NT2/D1 (cell line): ENCODE measurements at regions not wholly inside any gene's neighbourhood (a gene's known extent, or its start where the extent isn't known, plus 50 kb on each side); places are given as distances from the start of the nearest gene placed in this dataset.

Experiments
- DNase-seq: peaks from one replicate; pipeline ENCODE4 v3.0.0-alpha.2; 2011; ENCODE audit warnings: low read depth, low spot score
- H3K27me3 ChIP-seq: 2 replicates; pipeline ENCODE4 v1.6.0; 2011; ENCODE audit warnings: mild to moderate bottlenecking; ENCODE audit not compliant: insufficient read length, insufficient read depth
- H3K36me3 ChIP-seq: 2 replicates; pipeline ENCODE4 v1.6.1; 2011; ENCODE audit warnings: mild to moderate bottlenecking, low read length, mixed read lengths; ENCODE audit not compliant: insufficient read depth, insufficient read length
- H3K4me1 ChIP-seq: 2 replicates; pipeline ENCODE4 v1.5.1; 2011; ENCODE audit not compliant: insufficient read depth, insufficient read length
- H3K4me3 ChIP-seq: 2 replicates; pipeline ENCODE4 v1.5.1; 2011; ENCODE audit warnings: low read depth; ENCODE audit not compliant: insufficient read length
- H3K9ac ChIP-seq: 2 replicates; pipeline ENCODE4 v1.6.0; 2011; ENCODE audit warnings: low read depth; ENCODE audit not compliant: insufficient read length
- H3K9me3 ChIP-seq: 2 replicates; pipeline ENCODE4 v1.5.1; 2011; ENCODE audit warnings: mild to moderate bottlenecking, low read length; ENCODE audit not compliant: insufficient read depth
- SUZ12 ChIP-seq: IDR thresholded peaks from 2 replicates; pipeline ENCODE4 v1.6.1; 2011; ENCODE audit not compliant: insufficient read length, insufficient read depth; ENCODE audit errors: extremely low read depth
- YY1 ChIP-seq: IDR thresholded peaks from 2 replicates; pipeline ENCODE4 v1.6.1; 2011; ENCODE audit not compliant: insufficient read length, insufficient read depth
- ZNF274 ChIP-seq: IDR thresholded peaks from 2 replicates; pipeline ENCODE4 v1.6.1; 2011; ENCODE audit warnings: mild to moderate bottlenecking, low read depth, low read length

DNA sequence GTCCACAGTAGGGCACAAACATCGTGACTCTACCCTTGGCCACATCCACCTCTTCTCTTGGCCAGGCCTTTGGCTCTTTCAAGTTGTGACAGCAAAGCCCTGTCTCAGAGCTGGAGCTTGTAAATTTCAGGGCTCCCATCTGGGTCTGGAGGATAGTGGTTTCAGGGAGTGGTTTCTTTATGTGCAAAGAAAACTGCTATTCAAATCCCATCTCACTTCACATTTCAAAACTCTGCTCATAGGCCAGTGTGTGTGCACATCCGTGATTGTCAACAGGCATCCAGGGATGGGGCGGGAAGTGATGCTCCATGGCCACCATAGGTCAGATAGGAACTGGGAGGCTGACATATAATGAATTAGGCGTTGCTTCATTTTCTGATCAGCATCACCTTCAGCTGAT lies 107.8 kb upstream of the IL12B start:
- no peak overlapping the region for H3K9ac ChIP-seq
- H3K4me3 ChIP-seq = no peak overlapping the region
- H3K4me1 ChIP-seq = peaks cover 8% of the 10 kb centered on the region
- DNase-seq = no peak
- no peaks in the 10 kb centered on the region for H3K36me3 ChIP-seq
- no peak for TF ChIP-seq SUZ12
- no peak for TF ChIP-seq ZNF274
- no peak for TF ChIP-seq YY1
- H3K9me3 ChIP-seq = no peaks in the 10 kb centered on the region
- H3K27me3 ChIP-seq = no peaks in the 10 kb centered on the region

DNA sequence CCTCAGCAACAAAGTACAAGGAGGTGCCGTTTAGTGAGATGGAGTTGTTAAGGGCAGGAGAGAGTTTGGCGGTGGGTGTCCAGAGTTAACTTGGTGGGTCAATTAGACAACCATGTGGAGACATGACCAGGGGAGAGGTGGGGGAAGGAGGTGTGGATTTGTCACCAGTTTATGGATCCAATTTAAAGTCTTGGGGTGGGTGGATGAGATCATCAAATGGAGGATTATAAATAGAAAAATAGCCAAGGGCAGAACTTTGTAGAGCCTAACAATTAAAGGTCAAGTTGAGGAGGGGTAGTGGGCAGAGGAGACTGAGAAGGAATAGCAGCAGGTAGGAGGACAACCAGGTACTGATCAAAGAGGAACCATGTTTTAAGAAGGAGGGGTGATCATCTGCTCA lies 108.7 kb upstream of the IL12B start:
- no peak for DNase-seq

DNA sequence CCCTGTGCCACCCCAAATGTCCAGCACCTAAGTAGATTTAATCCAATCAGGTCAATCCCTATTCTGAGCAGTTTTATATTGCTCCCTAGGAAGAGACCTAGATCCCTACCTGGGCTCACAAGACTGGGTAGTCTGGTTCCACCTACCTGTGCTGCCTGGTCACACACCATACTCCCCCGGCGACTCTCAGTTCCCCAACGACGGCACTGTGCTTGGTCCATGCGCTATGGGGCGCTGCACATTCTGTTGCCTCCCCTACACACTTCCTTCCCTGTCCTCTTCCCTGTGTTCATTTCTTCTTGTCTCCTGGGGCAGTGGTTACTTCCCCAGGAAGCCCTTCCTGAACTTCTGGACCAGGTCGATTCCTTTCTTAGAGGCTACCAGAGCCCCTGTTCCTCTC lies 109.9 kb upstream of the IL12B start:
- TF ChIP-seq ZNF274 (no peak), SUZ12 (no peak), YY1 (no peak)
- Histone ChIP-seq H3K4me1 (peaks cover 8% of the 10 kb centered on the region), H3K36me3 (no peaks in the 10 kb centered on the region), H3K9me3 (no peaks in the 10 kb centered on the region), H3K4me3 (no peak overlapping the region), H3K27me3 (no peaks in the 10 kb centered on the region), H3K9ac (no peak overlapping the region)
- DNase-seq = no peak

More for the DNA sequence above, 108.7 kb upstream of the IL12B start:
- Histone ChIP-seq H3K4me1 (peaks cover 8% of the 10 kb centered on the region), H3K4me3 (no peak overlapping the region), H3K27me3 (no peaks in the 10 kb centered on the region), H3K36me3 (no peaks in the 10 kb centered on the region), H3K9me3 (no peaks in the 10 kb centered on the region), H3K9ac (no peak overlapping the region)
- no peak for TF ChIP-seq SUZ12
- TF ChIP-seq ZNF274 = no peak
- no peak for TF ChIP-seq YY1

DNA sequence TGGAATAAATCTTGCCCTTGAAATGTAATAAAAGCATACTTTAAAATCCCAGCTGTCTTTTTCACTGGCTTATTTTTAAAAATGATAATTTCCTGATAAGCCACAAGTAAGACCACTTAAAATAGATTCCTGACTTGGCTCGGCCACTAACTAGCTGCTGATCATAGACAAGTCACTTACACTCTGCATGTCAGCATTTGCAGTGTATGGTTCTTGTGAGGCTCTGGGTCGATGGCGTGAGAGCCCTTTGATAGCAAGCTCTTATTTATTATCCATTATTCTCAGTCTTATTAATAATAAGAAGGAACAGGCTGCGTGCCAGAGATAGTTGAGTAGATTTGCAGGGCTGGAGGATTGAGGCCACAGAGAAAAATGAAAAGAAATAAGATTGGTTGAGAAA lies 110.7 kb upstream of the IL12B start:
- peaks cover 8% of the 10 kb centered on the region for H3K4me1 ChIP-seq
- no peak overlapping the region for H3K4me3 ChIP-seq
- no peaks in the 10 kb centered on the region for H3K36me3 ChIP-seq
- H3K27me3 ChIP-seq = no peaks in the 10 kb centered on the region
- no peaks in the 10 kb centered on the region for H3K9me3 ChIP-seq
- no peak overlapping the region for H3K9ac ChIP-seq
- DNase-seq = no peak
- no peak for TF ChIP-seq ZNF274
- TF ChIP-seq YY1 = no peak
- TF ChIP-seq SUZ12 = no peak

DNA sequence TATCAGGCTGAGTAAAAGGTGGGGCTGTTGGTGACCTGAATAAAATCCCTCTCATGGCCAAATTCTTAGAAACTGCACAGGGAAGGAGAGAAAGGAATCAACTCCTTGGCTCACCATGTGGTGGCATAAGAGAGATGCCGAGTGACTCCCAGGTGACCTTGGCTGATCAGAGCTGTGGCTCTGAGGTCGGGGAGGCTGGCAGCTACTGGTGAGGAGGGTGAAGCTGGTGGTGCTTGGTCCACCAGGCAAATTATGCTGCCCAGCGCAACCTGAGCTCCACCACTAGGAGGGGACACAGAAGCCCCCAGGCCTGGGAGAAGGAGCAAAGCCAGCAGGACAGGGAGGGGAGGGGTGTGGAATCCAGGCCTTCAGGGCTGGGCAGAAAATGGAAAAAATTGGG lies 111.2 kb upstream of the IL12B start:
- DNase-seq = peak; percentile 11

DNA sequence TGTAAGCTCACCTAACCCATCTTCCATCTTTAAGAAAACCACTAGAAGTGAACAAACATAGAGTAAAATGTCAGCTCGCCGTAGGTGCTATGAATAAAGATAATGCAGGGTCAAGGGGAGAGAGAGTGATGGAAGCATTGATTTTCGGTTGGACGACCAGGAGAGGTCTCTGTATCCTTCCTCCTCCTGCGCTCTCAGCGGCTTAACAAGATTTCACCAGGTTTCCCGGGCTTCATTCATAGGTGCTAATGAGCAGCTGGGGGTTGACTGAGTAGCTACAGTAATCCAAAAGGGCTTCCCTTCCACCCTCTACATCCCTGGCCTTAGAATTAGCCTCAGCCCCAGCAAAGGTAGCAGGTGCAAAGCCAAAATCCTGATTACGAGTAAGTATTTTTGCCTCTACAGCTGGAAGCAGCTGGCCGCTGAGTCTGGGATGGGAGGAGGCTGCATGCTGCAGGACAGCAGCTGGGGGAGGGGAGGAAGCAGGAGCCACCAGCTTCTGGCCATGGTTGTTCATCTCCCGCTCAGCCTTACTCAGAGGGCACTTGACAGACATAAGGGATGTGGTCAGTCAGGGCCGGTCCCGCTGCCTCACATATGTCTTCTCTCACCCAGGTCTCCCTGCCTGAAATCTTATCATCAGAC lies 112.0 kb upstream of the IL12B start:
- peaks cover 8% of the 10 kb centered on the region for H3K4me1 ChIP-seq

More for the DNA sequence above, 111.2 kb upstream of the IL12B start:
- no peak overlapping the region for H3K4me3 ChIP-seq
- peaks cover 8% of the 10 kb centered on the region for H3K4me1 ChIP-seq
- no peaks in the 10 kb centered on the region for H3K27me3 ChIP-seq
- no peaks in the 10 kb centered on the region for H3K9me3 ChIP-seq
- TF ChIP-seq YY1 (no peak), ZNF274 (no peak), SUZ12 (no peak)
- H3K36me3 ChIP-seq = no peaks in the 10 kb centered on the region
- H3K9ac ChIP-seq = no peak overlapping the region

DNA sequence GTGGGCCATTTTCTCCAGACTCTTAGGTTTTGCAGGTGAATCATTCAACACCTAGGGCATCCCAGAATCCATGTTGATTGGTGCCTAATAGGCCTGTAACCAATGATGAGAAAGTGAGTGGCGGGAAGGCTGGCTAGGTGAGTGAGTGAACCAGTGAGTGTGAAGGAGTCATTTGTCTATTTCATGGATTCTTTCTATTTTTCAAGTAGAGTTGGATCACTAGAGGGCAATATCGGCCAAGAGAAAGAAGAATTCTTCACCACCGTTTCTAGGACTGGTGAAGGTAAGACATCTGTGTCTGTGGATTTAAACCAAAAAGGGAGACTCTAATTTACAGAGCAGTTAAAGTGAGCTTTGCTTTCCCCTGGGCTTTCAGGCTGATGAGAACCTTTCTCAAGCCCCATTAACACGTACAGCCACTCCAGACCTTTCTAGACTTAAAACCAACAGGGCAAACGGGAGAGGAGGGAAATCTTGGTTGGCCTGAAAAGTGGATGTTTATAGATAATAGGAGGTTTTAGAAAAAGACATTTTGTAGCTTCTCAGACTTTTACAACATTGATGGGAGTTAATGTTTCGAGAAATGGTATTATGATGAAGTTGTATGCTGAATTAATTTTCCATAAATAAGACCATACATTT lies 114.3 kb upstream of the IL12B start:
- peaks cover 8% of the 10 kb centered on the region for H3K4me1 ChIP-seq
- TF ChIP-seq ZNF274 (no peak), SUZ12 (no peak), YY1 (no peak)
- peak; percentile 38 for DNase-seq
- H3K9me3 ChIP-seq = no peaks in the 10 kb centered on the region
- H3K9ac ChIP-seq = no peak overlapping the region
- no peaks in the 10 kb centered on the region for H3K36me3 ChIP-seq
- no peaks in the 10 kb centered on the region for H3K27me3 ChIP-seq
- no peak overlapping the region for H3K4me3 ChIP-seq

More for the DNA sequence above, 112.0 kb upstream of the IL12B start:
- H3K36me3 ChIP-seq = no peaks in the 10 kb centered on the region
- H3K27me3 ChIP-seq = no peaks in the 10 kb centered on the region
- DNase-seq = no peak
- no peaks in the 10 kb centered on the region for H3K9me3 ChIP-seq
- no peak overlapping the region for H3K9ac ChIP-seq
- no peak overlapping the region for H3K4me3 ChIP-seq
- TF ChIP-seq YY1 (no peak), ZNF274 (no peak), SUZ12 (no peak)
